Colonic mucosa (tissue), 4 donors: ENCODE measurements at regions not wholly inside any gene's neighbourhood (a gene's known extent, or its start where the extent isn't known, plus 50 kb on each side); places are given as distances from the start of the nearest gene placed in this dataset.
"Not testable (repeated sequence)": the region's sequence is repeated elsewhere in the genome, so short reads cannot be mapped to it uniquely, and the experiment has no call there.

ENCODE experiments used
- DNase-seq: peaks from one replicate; pipeline ENCODE4 v3.0.0-alpha.2; 2020
- H3K27ac ChIP-seq: fragments of 200-600 bp; one replicate; pipeline ENCODE4 v1.8.0; 2021
- H3K27me3 ChIP-seq: fragments of 200-600 bp; one replicate; pipeline ENCODE4 v1.8.0; 2021
- H3K36me3 ChIP-seq: fragments of 200-600 bp; one replicate; pipeline ENCODE4 v1.8.0; 2021
- H3K4me1 ChIP-seq: fragments of 200-600 bp; one replicate; pipeline ENCODE4 v1.8.0; 2021; ENCODE audit warnings: mild to moderate bottlenecking
- H3K4me3 ChIP-seq: fragments of 200-600 bp; one replicate; pipeline ENCODE4 v1.8.0; 2021
- H3K9ac ChIP-seq, 2 donors: one replicate each; pipeline ENCODE4 v1.7.0; 2013; ENCODE audit warnings: control low read depth in 2 of 2, low read depth in 2 of 2, low read length in 2 of 2
- H3K9me3 ChIP-seq: fragments of 200-600 bp; one replicate; pipeline ENCODE4 v1.8.0; 2021
- CTCF ChIP-seq: fragments of 200-600 bp; IDR thresholded peaks from one replicate; pipeline ENCODE4 v1.8.0; 2022; ENCODE audit warnings: antibody characterized with exemption, mild to moderate bottlenecking
- intact Hi-C: fragments of 100-400 bp; cut with DNase I; formaldehyde crosslinking; loops from one replicate; pipeline ENCODE4 v1.14.1; 2022
- donor health status: healthy.
- donor health status: DM: no; HTN: no; CAD: no.
- donor health status: DM: no; HTN: no; CAD: no.

DNA sequence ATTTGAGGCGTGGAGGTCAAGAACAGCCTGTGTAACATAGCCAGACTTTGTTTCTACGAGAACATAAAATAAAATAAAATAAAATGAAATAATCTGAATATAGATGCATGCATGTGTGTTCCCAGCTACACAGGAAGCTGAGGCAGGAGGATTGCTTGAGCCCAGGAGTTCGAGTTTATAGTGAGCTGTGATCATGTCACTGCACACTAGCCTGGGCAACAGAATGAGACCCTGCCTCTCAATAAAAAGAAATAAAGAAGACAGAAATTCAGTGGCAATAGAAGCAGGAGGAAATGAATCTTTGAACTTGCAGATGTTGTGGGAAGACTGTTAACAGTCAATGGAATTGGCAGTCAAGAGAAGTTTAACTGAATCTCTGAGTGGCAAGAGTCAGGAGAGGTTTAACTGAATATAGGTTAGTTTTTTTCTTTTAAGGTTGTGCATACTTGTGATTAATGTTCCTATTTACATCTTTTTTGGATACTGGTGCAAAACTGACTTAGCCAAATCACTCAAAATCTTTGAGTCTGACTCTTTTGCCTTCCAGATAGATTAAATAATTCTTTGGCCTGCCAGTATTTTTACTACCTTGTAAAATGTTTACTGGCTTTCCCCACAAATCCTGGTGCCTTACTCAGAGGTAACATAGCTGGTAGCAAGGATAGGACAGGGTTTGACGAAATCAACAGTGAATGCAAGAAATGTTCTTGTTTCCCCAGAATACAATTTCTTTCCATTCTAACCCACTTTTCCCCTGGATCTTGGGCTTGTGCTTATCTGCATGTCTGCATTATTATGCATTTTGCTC, 361.4 kb downstream of the PDCD6IP start:
- Histone ChIP-seq H3K27ac (no peak overlapping the region), H3K36me3 (no peaks in the 10 kb centered on the region), H3K9ac (no peak overlapping the region), H3K4me3 (no peak overlapping the region), H3K27me3 (no peaks in the 10 kb centered on the region), H3K9me3 (no peaks in the 10 kb centered on the region), H3K4me1 (no peaks in the 10 kb centered on the region)
- no peak for DNase-seq
- TF ChIP-seq CTCF: no peak
- intact Hi-C loops: no loop called here

DNA sequence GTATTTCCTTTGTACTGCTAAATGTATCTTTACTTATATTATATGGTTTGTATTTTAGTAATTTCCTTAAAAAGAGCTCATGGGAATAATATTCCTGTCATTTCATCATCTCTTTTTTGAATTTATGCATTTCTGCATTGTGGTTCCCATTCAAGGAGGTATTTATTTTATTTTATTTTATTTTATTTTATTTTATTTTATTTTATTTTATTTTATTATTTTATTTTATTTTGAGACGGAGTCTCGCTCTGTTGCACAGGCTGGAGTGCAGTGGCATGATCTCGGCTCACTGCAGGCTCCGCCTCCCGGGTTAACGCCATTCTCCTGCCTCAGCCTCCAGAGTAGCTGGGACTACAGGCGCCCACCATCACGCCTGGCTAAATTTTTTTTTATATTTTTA, 371.2 kb downstream of the PDCD6IP start:
- H3K36me3 ChIP-seq, H3K4me1 ChIP-seq, H3K27me3 ChIP-seq, H3K9ac ChIP-seq, H3K4me3 ChIP-seq, H3K27ac ChIP-seq, DNase-seq, H3K9me3 ChIP-seq, intact Hi-C loops: not testable (repeated sequence)

DNA sequence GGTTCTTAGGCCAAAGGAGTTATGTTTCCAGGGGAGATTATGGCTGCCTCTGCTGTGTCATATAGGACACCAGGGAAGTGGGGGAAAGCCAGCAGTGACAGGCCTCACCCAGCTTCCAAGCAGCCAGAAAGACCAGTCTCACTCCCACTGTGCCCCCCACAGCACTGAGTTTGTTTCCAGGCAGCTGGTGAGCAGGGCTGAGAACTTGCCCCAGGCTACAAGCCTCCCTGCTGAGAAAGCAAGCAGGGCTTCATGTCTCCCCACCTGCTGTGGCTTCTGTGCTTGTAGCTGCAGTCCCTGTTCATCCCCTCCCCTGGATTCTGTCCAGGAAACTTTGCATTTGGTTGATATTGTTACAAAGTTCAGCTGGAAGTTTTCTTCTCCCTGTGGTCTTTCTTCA, 376.3 kb downstream of the PDCD6IP start:
- Histone ChIP-seq H3K4me1 (no peaks in the 10 kb centered on the region), H3K9me3 (no peaks in the 10 kb centered on the region), H3K9ac (no peak overlapping the region), H3K36me3 (no peaks in the 10 kb centered on the region), H3K27me3 (no peaks in the 10 kb centered on the region), H3K27ac (no peak overlapping the region), H3K4me3 (no peak overlapping the region)
- TF ChIP-seq CTCF: no peak
- DNase-seq: no peak
- intact Hi-C loops: no loop called here

DNA sequence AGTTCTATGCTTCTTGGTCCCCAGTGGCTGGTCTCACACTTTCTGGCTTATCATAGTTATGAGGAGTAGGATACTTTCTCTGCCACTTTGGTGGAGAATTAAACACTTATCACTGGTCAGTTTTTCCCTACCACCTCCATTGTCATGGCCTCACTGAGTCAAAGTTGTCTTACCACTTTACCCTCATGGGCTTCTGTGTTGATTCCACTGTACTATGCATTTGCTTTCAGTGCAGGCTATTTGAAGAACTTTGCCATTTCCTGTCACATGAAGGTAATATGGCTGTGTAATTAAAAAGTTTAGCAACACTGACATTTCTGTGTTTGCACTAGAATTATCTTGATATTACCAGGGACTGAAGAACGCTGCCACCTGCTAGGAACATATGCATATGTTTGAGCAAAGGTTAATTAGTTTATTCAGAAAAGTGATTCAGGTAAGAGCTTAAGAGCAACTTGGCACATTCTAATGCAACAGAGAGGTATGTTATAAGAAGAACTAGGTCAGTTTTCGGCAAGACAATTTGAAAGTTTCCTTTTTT, 377.3 kb downstream of the PDCD6IP start:
- intact Hi-C loops: no loop called here
- H3K27me3 ChIP-seq: no peaks in the 10 kb centered on the region
- H3K4me3 ChIP-seq: no peak overlapping the region
- no peaks in the 10 kb centered on the region for H3K36me3 ChIP-seq
- H3K9ac ChIP-seq: no peak overlapping the region
- no peaks in the 10 kb centered on the region for H3K4me1 ChIP-seq
- H3K9me3 ChIP-seq: no peaks in the 10 kb centered on the region
- no peak for DNase-seq
- TF ChIP-seq CTCF: no peak
- H3K27ac ChIP-seq: no peak overlapping the region

DNA sequence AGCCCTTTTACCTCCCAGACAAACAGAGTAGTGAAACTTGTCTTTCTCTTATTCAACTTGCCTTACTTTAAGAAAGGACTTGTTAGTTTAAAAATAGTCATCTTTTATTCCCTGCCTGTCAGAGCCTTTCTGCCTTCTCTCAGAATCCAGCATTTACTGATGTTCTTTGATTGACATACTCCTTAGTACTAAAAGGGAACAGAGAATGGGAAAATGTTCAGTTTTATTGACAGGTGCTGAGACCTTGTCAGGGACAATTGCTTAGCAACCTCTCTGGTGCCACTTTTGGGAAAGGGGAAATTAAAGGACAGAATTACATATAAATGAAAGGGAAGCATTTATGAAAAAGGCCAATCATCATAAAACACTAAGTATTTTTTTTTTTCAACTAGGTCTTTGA, 378.3 kb downstream of the PDCD6IP start:
- no peaks in the 10 kb centered on the region for H3K27me3 ChIP-seq
- H3K9me3 ChIP-seq: no peaks in the 10 kb centered on the region
- H3K9ac ChIP-seq: no peak overlapping the region
- intact Hi-C loops: no loop called here
- no peak for DNase-seq
- H3K27ac ChIP-seq: no peak overlapping the region
- TF ChIP-seq CTCF: no peak
- no peak overlapping the region for H3K4me3 ChIP-seq
- no peaks in the 10 kb centered on the region for H3K36me3 ChIP-seq
- no peaks in the 10 kb centered on the region for H3K4me1 ChIP-seq

DNA sequence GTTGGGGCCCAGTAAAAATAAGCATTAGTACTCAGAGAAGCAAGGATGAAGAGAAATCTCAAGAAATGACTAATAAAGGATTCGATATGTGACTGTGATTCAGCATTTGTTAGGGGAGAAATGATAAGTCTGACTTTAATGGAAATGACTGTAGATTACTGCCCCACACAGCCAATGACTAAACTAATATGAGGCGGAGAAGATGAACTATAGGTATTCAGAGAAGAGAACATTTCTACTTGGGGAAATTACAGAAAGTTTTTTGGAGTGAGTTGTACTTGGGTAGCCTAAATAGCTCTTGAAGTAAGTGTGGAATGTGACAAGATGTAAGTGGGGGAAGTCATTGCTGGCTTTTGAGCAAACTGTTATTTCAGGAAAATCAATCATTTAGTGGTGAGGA, 380.0 kb downstream of the PDCD6IP start:
- no peak overlapping the region for H3K4me3 ChIP-seq
- no peak overlapping the region for H3K9ac ChIP-seq
- DNase-seq: no peak
- H3K9me3 ChIP-seq: no peaks in the 10 kb centered on the region
- H3K27ac ChIP-seq: no peak overlapping the region
- H3K4me1 ChIP-seq: no peaks in the 10 kb centered on the region
- TF ChIP-seq CTCF: no peak
- H3K36me3 ChIP-seq: no peaks in the 10 kb centered on the region
- intact Hi-C loops: no loop called here
- no peaks in the 10 kb centered on the region for H3K27me3 ChIP-seq
